ELF-1 (cell line): ENCODE measurements at regions not wholly inside any gene's neighbourhood (a gene's known extent, or its start where the extent isn't known, plus 50 kb on each side); places are given as distances from the start of the nearest gene placed in this dataset.

Experiments used
- DNase-seq: peaks from one replicate; pipeline ENCODE4 v3.0.0-alpha.2; 2016; ENCODE audit warnings: low read depth, low spot score

DNA sequence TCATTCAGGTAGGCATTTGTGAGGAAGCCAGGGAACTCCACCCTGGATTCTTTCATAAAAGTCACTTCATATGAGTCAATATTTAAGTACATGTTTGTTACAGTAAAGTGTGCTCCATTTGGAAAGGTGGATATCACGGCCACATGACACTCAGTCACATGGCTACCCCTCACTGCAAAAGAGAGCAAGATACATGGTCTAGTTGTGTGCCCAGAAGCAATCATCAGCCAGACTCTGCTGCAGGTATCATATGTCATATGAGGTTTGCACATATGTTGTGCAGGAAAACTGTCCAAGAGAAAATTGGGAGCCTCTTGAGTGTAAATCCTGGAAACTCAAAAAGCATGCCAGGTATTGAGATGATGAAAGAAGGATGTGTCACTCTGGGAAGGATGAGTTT lies 55.0 kb upstream of the NMNAT3 start:
- no peak for DNase-seq

DNA sequence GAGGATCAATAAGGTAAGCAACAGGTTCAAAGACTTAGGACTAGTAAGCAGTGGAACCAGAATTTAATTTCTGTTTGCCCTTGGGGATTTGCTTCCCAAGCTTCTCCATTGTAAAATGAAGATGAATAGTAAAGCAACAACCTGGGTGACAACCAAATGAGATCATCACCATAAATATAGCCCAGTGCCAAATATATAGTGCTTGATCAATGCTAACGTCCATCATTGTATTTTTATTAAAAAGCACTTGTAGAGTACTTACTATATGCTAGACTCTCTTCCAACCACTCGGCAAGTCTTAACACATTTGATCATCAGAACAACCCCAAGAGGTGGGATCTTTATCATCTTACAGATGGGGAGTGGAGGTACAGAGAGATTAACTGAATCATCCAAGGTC lies 51.5 kb upstream of the NMNAT3 start:
- DNase-seq: no peak

DNA sequence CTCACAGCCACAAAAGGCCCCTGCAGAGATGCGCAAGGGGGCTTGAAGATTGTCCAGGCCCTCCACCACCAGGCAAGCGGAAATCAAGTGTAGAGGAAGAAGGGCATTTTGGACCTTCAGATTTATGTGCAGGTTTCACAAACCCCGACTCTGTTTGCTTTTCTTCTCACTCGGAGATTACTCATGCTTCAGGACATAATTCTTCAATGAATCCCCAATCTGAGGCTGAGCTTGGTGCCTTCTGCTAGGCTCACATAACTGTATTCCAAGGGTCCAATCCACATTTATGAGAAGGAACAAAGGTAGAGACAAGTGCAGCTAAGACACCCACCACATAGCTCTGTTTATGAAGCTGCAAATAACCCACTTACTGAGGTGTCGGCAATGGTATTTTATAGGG lies 50.6 kb upstream of the NMNAT3 start:
- no peak for DNase-seq
